ENCODE measurements at regions not wholly inside any gene's neighbourhood (a gene's known extent, or its start where the extent isn't known, plus 50 kb on each side); places are given as distances from the start of the nearest gene placed in this dataset.

DNA sequence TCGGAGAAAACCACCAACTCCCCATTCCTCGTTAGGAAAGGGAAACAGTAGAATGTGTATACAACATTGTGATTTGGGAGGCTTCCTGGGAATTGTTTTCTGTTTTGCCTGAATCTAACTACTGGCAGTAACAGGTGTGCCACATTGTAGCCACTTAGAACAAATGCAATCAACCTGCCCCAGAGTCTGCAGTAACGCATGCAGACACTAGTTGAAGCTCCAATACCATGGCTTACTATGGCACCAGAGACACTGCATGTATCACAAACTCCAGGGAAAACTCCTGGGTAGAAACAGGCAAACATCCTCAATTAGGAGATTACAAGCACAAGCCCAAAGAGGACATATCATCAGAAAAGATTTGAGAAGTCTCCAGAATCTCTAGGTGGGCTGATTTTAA lies 154.2 kb upstream of the NEIL3 start:
- no peak overlapping the region for H3K4me3 ChIP-seq (ENCODE audit: control insufficient read depth, low read depth, low read length)
- no peak for DNase-seq (ENCODE audit: low read depth)
- TF ChIP-seq CTCF (conservative IDR thresholded peaks at IDR 0.05; ENCODE audit: control insufficient read depth, insufficient read depth, low read depth, low read length) = no peak

DNA sequence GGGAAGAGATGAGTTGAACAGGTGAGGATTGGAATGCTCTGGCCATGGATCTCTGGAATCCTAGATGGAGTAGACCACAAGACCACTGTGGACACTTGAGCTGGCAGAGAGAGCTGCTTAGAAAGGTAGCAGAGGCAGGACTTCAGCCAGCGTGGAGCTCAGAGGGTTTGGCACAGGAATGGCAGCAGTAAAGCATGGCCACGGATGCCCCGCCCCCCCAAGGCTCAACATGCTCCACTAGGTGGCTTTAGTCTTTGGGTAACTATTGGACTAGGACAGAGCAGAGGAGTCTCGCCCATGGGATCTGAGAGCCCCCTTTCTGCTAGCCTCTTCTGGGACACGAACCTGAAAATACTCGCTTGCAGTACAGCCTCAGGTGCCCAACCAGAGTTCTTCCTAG lies 150.1 kb upstream of the NEIL3 start:
- TF ChIP-seq CTCF (conservative IDR thresholded peaks at IDR 0.05; ENCODE audit: control insufficient read depth, insufficient read depth, low read depth, low read length) = no peak
- DNase-seq (ENCODE audit: low read depth) = no peak
- H3K4me3 ChIP-seq (ENCODE audit: control insufficient read depth, low read depth, low read length) = no peak overlapping the region

DNA sequence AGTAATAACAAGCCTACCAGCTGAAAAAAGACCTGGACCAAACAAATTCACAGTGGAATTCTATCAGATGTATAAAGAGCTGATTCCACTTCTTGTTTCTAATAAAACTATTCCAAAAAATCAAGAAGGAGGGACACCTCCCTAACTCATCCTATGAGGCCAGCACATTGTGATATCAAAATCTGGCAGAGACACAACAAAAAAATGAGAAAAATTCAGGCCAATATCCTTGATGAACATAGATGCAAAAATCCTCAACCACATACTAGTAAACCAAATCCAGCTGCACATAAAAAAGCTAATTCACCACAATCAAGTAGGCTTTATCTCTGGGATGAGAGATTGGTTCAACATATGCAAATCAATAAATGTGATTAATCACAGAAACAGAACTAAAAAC lies 147.9 kb upstream of the NEIL3 start:
- H3K4me3 ChIP-seq (ENCODE audit: control insufficient read depth, low read depth, low read length) = no peak overlapping the region
- TF ChIP-seq CTCF (conservative IDR thresholded peaks at IDR 0.05; ENCODE audit: control insufficient read depth, insufficient read depth, low read depth, low read length) = no peak
- DNase-seq (ENCODE audit: low read depth) = no peak

DNA sequence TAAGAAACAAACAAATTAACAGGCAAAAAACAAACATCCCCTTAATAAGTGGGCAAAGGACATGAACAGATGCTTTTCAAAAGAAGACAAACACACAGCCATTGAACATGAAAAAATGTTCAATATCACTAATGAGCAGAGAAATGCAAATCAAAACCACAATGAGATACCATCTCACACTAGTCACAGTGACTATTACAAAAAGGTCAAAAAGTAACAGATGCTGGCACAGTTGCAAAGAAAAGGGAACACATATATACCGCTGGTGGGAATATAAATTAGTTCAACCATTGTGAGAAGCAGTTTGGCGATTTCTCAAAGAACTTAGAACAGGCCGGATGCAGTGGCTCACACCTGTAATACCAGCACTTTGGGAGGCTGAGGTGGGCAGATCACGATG lies 146.1 kb upstream of the NEIL3 start:
- H3K4me3 ChIP-seq (ENCODE audit: control insufficient read depth, low read depth, low read length) = no peak overlapping the region
- peak; percentile 39 for DNase-seq (ENCODE audit: low read depth)
- TF ChIP-seq CTCF (conservative IDR thresholded peaks at IDR 0.05; ENCODE audit: control insufficient read depth, insufficient read depth, low read depth, low read length) = no peak

DNA sequence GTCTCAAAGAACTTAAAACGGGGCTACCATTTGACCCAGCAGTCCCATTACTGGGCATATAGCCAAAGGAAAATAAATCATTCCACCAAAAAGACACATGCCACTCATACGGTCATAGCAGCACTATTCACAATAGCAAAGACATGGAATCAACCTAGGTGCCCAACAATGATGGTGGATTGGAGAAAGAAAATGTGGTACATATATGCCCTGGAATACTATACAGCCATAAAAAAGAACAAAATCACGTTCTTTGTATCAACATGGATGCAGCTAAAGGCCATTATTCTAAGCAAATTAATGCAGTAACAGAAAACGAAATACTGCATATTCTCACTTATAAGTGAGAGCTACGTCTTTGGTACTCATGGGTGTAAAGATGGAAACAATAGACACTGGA lies 138.1 kb upstream of the NEIL3 start:
- no peak for TF ChIP-seq CTCF (conservative IDR thresholded peaks at IDR 0.05; ENCODE audit: control insufficient read depth, insufficient read depth, low read depth, low read length)
- DNase-seq (ENCODE audit: low read depth) = no peak
- no peak overlapping the region for H3K4me3 ChIP-seq (ENCODE audit: control insufficient read depth, low read depth, low read length)

GRCh38 chr4:177175473-177175872 lies 134.2 kb upstream of the NEIL3 start:
- no peak overlapping the region for H3K4me3 ChIP-seq (ENCODE audit: control insufficient read depth, low read depth, low read length)
- DNase-seq (ENCODE audit: low read depth) = no peak
- no peak for TF ChIP-seq CTCF (conservative IDR thresholded peaks at IDR 0.05; ENCODE audit: control insufficient read depth, insufficient read depth, low read depth, low read length)

DNA sequence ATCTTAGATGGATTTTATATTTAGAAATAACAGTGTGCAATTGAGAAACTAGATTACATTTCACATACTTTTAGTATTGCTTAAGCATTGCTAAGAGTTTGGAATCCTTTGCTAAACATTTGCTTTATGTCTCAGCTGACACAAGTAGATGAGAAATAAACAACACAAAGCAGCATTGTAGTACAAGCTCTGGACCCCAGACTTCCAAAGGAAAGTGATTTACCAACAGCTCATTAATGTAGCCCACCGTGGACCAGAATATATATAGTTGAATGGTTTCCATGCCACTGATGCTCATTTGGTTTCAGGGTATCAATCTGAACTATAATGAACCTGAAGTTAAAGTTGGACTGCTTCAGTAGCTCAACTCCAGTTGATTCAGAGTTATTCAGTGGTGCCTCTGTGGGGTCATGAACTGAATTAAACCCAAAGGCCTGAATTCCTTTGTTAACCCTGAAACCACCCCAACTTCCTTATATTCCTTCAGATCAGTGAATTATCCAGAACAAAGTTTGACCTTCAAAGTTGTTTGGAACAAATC lies 132.1 kb upstream of the NEIL3 start:
- no peak overlapping the region for H3K4me3 ChIP-seq (ENCODE audit: control insufficient read depth, low read depth, low read length)
- peak; percentile 57 for DNase-seq (ENCODE audit: low read depth)
- no peak for TF ChIP-seq CTCF (conservative IDR thresholded peaks at IDR 0.05; ENCODE audit: control insufficient read depth, insufficient read depth, low read depth, low read length)

All from fibroblast of mammary gland (primary cell).